A549 (cell line): ENCODE measurements at regions not wholly inside any gene's neighbourhood (a gene's known extent, or its start where the extent isn't known, plus 50 kb on each side); places are given as distances from the start of the nearest gene placed in this dataset.

ENCODE experiments used
- ATAC-seq, 2 experiments: fragments of 200-7000 bp in 1 of 2; fragments of >200 bp in 1 of 2; cut with Nextera tagmentation in 1 of 2; cut with Tn5 transposase in 1 of 2; 3 replicates each; pipeline versions ENCODE4 v1.8.0 to v1.9.1; 2018 to 2020; ENCODE audit warnings: mild to moderate bottlenecking in 1 of 2, moderate library complexity in 1 of 2
- CTCF ChIA-PET: fragments of 300-600 bp; sonication (Branson Sonifier 250); formaldehyde crosslinking; extraction: SDS; loops from one replicate; lab custom pipeline; 2021; ENCODE audit warnings: antibody characterized with exemption, inconsistent platforms; lab: Yijun Ruan, JAX
- POLR2A ChIA-PET: fragments of 350-600 bp; formaldehyde crosslinking; extraction: SDS; loops from one replicate; lab custom pipeline; 2021; ENCODE audit warnings: antibody characterized with exemption, inconsistent platforms; lab: Yijun Ruan, JAX
- DNase-seq, 2 experiments: peaks; one replicate each; pipeline versions ENCODE4 v3.0.0 to v3.0.0-alpha.2; 2011 to 2016; ENCODE audit warnings: low read depth in 1 of 2, low spot score in 1 of 2
- FAIRE-seq: peaks from 2 replicates; lab custom pipeline; 2011; peaks lifted over from hg19 to GRCh38; lab: Jason Lieb, UNC
- H3K27ac ChIP-seq, 2 experiments: fragments of >200 bp; sonication (Bioruptor Twin); formaldehyde crosslinking; 3 replicates each; pipeline ENCODE4 v1.5.1; 2016 to 2017
- H3K4me1 ChIP-seq: fragments of >200 bp; sonication (Bioruptor Twin); formaldehyde crosslinking; 3 replicates; pipeline ENCODE4 v1.6.1; 2016
- H3K4me2 ChIP-seq: fragments of >200 bp; sonication (Bioruptor Twin); formaldehyde crosslinking; 3 replicates; pipeline ENCODE4 v1.6.1; 2016
- H3K4me3 ChIP-seq: fragments of >200 bp; sonication (Bioruptor Twin); formaldehyde crosslinking; 3 replicates; pipeline ENCODE4 v1.5.1; 2016
- H3K9me3 ChIP-seq: fragments of >200 bp; sonication (Bioruptor Twin); formaldehyde crosslinking; 3 replicates; pipeline ENCODE4 v1.6.1; 2016
- CBX2 ChIP-seq: fragments of 200-600 bp; sonication (generic); IDR thresholded peaks from 2 replicates; pipeline ENCODE4 v1.6.1; 2016; ENCODE audit warnings: low read depth, mild to moderate bottlenecking, borderline replicate concordance
- EHMT2 ChIP-seq: fragments of 200-600 bp; sonication (generic); IDR thresholded peaks from 2 replicates; pipeline ENCODE4 v1.6.1; 2016; ENCODE audit warnings: antibody characterized with exemption, low read depth, mild to moderate bottlenecking, moderate library complexity
- FOXS1 ChIP-seq: fragments of 250-450 bp; sonication (Bioruptor Pico); IDR thresholded peaks from 2 replicates; pipeline ENCODE4 v1.5.0; 2020; ENCODE audit warnings: mild to moderate bottlenecking, moderate library complexity
- HOXB13 ChIP-seq: fragments of 250-450 bp; sonication (Bioruptor Pico); IDR thresholded peaks from 2 replicates; pipeline ENCODE4 v1.5.0; 2020; ENCODE audit warnings: low read depth, mild to moderate bottlenecking, moderate library complexity
- HOXB5 ChIP-seq: fragments of 250-450 bp; sonication (Bioruptor Pico); IDR thresholded peaks from 2 replicates; pipeline ENCODE4 v1.5.0; 2020; ENCODE audit warnings: mild to moderate bottlenecking, moderate library complexity
- JUNB ChIP-seq: fragments of >200 bp; sonication (Bioruptor Twin); formaldehyde crosslinking; IDR thresholded peaks from 2 replicates; pipeline ENCODE4 v1.6.1; 2016
- MAZ ChIP-seq: fragments of 150-350 bp; IDR thresholded peaks from 2 replicates; pipeline ENCODE4 v1.6.1; 2014; ENCODE audit warnings: antibody characterized with exemption, low read depth, low read length, borderline replicate concordance
- NFE2L2 ChIP-seq: fragments of 150-350 bp; conservative IDR thresholded peaks from 2 replicates; pipeline ENCODE4 v1.6.1; 2014; ENCODE audit warnings: low read length
- POLR2A ChIP-seq: IDR thresholded peaks from 2 replicates; pipeline ENCODE4 v1.6.1; 2012; ENCODE audit warnings: mild to moderate bottlenecking, low read length
- RAD21 ChIP-seq, 2 experiments: fragments of >200 bp in 1 of 2; sonication (Bioruptor Twin) in 1 of 2; formaldehyde crosslinking in 1 of 2; IDR thresholded peaks in 1 of 2; conservative IDR thresholded peaks in 1 of 2; 2 replicates in 1 of 2; 3 replicates in 1 of 2; pipeline ENCODE4 v1.6.1; 2012 to 2018; ENCODE audit warnings: inconsistent platforms in 1 of 2
- RCOR1 ChIP-seq: fragments of 150-350 bp; IDR thresholded peaks from 2 replicates; pipeline ENCODE4 v1.6.1; 2014; ENCODE audit warnings: antibody characterized with exemption, low read length, low read depth
- RFX5 ChIP-seq: fragments of 450-650 bp; IDR thresholded peaks from 2 replicates; pipeline ENCODE4 v1.7.1; 2014; ENCODE audit warnings: antibody characterized with exemption, mild to moderate bottlenecking, moderate library complexity
- SMC3 ChIP-seq: fragments of >200 bp; sonication (Bioruptor Twin); formaldehyde crosslinking; IDR thresholded peaks from 3 replicates; pipeline ENCODE4 v1.6.1; 2018; ENCODE audit warnings: inconsistent platforms
- SREBF2 ChIP-seq: fragments of 450-650 bp; IDR thresholded peaks from 2 replicates; pipeline ENCODE4 v1.6.1; 2014; ENCODE audit warnings: mild to moderate bottlenecking, moderate library complexity
- TFCP2L1 ChIP-seq: fragments of 250-450 bp; sonication (Bioruptor Pico); IDR thresholded peaks from 2 replicates; pipeline ENCODE4 v1.5.0; 2021; ENCODE audit warnings: mild to moderate bottlenecking
- TP53 ChIP-seq: fragments of 250-450 bp; sonication (Bioruptor Pico); IDR thresholded peaks from 2 replicates; pipeline ENCODE4 v1.5.0; 2021; ENCODE audit warnings: mild to moderate bottlenecking, moderate library complexity
- ZC3H11A ChIP-seq: fragments of 450-650 bp; IDR thresholded peaks from 2 replicates; pipeline ENCODE4 v1.6.1; 2014; ENCODE audit warnings: antibody characterized with exemption, mild to moderate bottlenecking
- WGBS: methylation state at CpG from one replicate; pipeline ENCODE4 v1.1.6; 2017; ENCODE audit errors: missing lambda C conversion rate; 5-methylcytosine and 5-hydroxymethylcytosine counted together
- TF ChIP-seq, protein P1 (sequence below): fragments of 450-650 bp; IDR thresholded peaks from 2 replicates; pipeline ENCODE4 v1.6.1; 2014; ENCODE audit warnings: antibody characterized with exemption
- TF ChIP-seq, protein P2 (sequence below): fragments of >200 bp; sonication (Bioruptor Twin); formaldehyde crosslinking; IDR thresholded peaks from 3 replicates; pipeline ENCODE4 v1.5.1; 2016
- TF ChIP-seq, protein P3 (sequence below): fragments of >200 bp; sonication (Bioruptor Twin); formaldehyde crosslinking; IDR thresholded peaks from 3 replicates; pipeline ENCODE4 v1.6.1; 2016

DNA sequence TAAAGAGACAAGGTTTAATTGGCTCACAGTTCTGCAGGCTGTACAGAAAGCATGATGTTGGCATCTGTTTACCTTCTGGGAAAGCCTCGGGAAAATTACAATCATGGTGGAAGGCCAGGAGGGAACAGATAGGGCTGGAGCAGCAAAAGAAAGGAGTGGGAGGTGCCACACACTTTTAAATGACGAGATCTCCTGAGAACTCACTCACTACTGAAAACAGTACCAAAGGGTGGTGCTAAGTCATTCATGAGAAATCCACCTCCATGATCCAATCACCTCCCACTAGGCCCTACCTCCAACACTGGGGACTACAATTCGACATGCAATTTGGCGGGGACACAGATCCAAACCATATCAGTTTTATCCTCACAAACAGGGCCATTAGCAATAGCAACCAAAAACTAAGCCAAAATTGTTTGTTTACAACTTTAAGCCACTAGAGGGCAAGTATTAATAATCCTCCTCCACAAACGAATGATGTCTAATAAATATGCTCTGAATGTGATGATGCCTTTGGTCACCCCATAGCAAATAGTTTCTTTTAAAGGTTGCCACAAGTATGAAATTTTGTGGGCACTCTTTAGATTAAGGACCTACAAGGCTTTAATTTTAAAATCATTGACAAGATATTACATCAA lies 129.2 kb upstream of the NRBF2 start:
- no peak overlapping the region for H3K4me2 ChIP-seq
- 15% methylated on average over 5 of the region's 5 CpGs for WGBS
- H3K4me1 ChIP-seq: no peaks in the 10 kb centered on the region
- TF ChIP-seq MAZ (no peak), JUNB (no peak), FOXS1 (CRISPR knock-in tag) (no peak), HOXB13 (CRISPR knock-in tag) (no peak), SMC3 (peak; percentile 39; the same call in 1 of the 3 replicates), RAD21 (conservative IDR thresholded peaks at IDR 0.05 in 1 of 2, IDR thresholded peaks at IDR 0.05 in 1 of 2) (peak; percentile 27 to 33; a peak in 4 of 5 replicates), SREBF2 (no peak), RCOR1 (no peak), CBX2 (no peak)
- TF ChIP-seq, protein P1, sequence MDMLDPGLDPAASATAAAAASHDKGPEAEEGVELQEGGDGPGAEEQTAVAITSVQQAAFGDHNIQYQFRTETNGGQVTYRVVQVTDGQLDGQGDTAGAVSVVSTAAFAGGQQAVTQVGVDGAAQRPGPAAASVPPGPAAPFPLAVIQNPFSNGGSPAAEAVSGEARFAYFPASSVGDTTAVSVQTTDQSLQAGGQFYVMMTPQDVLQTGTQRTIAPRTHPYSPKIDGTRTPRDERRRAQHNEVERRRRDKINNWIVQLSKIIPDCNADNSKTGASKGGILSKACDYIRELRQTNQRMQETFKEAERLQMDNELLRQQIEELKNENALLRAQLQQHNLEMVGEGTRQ: no peak
- TF ChIP-seq, protein P2, sequence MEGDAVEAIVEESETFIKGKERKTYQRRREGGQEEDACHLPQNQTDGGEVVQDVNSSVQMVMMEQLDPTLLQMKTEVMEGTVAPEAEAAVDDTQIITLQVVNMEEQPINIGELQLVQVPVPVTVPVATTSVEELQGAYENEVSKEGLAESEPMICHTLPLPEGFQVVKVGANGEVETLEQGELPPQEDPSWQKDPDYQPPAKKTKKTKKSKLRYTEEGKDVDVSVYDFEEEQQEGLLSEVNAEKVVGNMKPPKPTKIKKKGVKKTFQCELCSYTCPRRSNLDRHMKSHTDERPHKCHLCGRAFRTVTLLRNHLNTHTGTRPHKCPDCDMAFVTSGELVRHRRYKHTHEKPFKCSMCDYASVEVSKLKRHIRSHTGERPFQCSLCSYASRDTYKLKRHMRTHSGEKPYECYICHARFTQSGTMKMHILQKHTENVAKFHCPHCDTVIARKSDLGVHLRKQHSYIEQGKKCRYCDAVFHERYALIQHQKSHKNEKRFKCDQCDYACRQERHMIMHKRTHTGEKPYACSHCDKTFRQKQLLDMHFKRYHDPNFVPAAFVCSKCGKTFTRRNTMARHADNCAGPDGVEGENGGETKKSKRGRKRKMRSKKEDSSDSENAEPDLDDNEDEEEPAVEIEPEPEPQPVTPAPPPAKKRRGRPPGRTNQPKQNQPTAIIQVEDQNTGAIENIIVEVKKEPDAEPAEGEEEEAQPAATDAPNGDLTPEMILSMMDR: peak; percentile 2; the same call in 2 of the 3 replicates
- H3K4me3 ChIP-seq: no peak overlapping the region
- peak; percentile 47 to 51; a peak in 2 of 6 replicates for ATAC-seq
- H3K27ac ChIP-seq: no peak overlapping the region
- ChIA-PET CTCF (interaction anchor here (0.5 to 0.6 kb wide), 2 partner anchors 17 to 915 kb away, joined by 3 read pairs; no protein-coding TSS in a partner anchor), POLR2A (no interaction called here)
- peak in 1 of 2 experiments; percentile 28 for DNase-seq
- FAIRE-seq: no peak
- H3K9me3 ChIP-seq: no peaks in the 10 kb centered on the region

DNA sequence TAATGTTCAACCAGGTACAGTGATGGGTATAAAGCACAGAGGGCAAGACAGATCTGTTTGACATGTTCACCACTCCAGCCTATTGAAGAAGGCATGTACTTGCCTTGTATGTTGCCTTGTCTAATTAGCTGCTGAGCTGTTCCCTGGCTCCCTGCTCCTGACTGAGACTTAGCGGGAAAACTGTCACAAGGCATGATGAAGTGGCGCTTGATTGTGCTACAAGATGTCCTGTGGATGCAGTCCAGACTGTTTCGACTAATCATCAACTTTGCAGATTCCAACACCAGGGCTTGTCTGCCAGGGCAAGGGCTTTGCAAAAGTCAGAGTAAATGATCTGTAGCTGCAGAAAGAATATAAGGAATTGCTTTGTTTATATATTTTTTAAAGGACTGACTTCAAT lies 136.2 kb upstream of the NRBF2 start:
- ATAC-seq (no peak), FAIRE-seq (no peak), DNase-seq (no peak)
- no peaks in the 10 kb centered on the region for H3K9me3 ChIP-seq
- H3K4me2 ChIP-seq: no peak overlapping the region
- H3K27ac ChIP-seq: no peak overlapping the region
- TF ChIP-seq EHMT2: no peak
- no peak for TF ChIP-seq SREBF2
- TF ChIP-seq, protein P2: no peak
- no peak for TF ChIP-seq SMC3
- no peak for TF ChIP-seq CBX2
- no peak for TF ChIP-seq MAZ
- TF ChIP-seq, protein P3, sequence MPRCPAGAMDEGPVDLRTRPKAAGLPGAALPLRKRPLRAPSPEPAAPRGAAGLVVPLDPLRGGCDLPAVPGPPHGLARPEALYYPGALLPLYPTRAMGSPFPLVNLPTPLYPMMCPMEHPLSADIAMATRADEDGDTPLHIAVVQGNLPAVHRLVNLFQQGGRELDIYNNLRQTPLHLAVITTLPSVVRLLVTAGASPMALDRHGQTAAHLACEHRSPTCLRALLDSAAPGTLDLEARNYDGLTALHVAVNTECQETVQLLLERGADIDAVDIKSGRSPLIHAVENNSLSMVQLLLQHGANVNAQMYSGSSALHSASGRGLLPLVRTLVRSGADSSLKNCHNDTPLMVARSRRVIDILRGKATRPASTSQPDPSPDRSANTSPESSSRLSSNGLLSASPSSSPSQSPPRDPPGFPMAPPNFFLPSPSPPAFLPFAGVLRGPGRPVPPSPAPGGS: no peak
- TF ChIP-seq TP53 (CRISPR knock-in tag): no peak
- TF ChIP-seq TFCP2L1 (CRISPR knock-in tag): no peak
- TF ChIP-seq ZC3H11A: no peak
- TF ChIP-seq NFE2L2: no peak
- TF ChIP-seq POLR2A: no peak
- TF ChIP-seq HOXB13 (CRISPR knock-in tag): no peak
- TF ChIP-seq HOXB5 (CRISPR knock-in tag): no peak
- TF ChIP-seq RFX5: no peak
- no peak overlapping the region for H3K4me3 ChIP-seq
- H3K4me1 ChIP-seq: no peaks in the 10 kb centered on the region
- CTCF ChIA-PET: no interaction called here
- 59% methylated on average over 3 of the region's 3 CpGs for WGBS
- POLR2A ChIA-PET: no interaction called here
